SK-N-SH (cell line): ENCODE measurements at regions not wholly inside any gene's neighbourhood (a gene's known extent, or its start where the extent isn't known, plus 50 kb on each side); places are given as distances from the start of the nearest gene placed in this dataset.

Experiments
- CTCF ChIA-PET: fragments of 300-600, 350-600 bp; formaldehyde crosslinking; extraction: SDS; loops from one replicate; lab custom pipeline; 2021; lab: Yijun Ruan, JAX
- POLR2A ChIA-PET: fragments of 350-600 bp; sonication (Branson Sonifier 250); formaldehyde crosslinking; extraction: SDS; loops from one replicate; lab custom pipeline; 2020; ENCODE audit warnings: antibody characterized with exemption, inconsistent platforms; lab: Yijun Ruan, JAX
- DNase-seq: peaks from one replicate; pipeline ENCODE4 v3.0.0; 2012
- H2AFZ ChIP-seq: fragments of 200-600 bp; sonication (generic); 2 replicates; pipeline ENCODE4 v1.8.1; 2016; ENCODE audit warnings: antibody characterized with exemption, mild to moderate bottlenecking, low read depth
- H3F3A ChIP-seq: fragments of 200-600 bp; sonication (generic); replicated peaks from 2 replicates; pipeline ENCODE3; 2016; ENCODE audit warnings: antibody characterized with exemption, mild to moderate bottlenecking; ENCODE audit not compliant: insufficient read depth
- H3K27ac ChIP-seq, 2 experiments: fragments of 200-500 bp in 1 of 2; fragments of 200-600 bp in 1 of 2; sonication (Bioruptor generic) in 1 of 2; sonication (generic), shearing (Covaris generic) in 1 of 2; 2 replicates each; pipeline versions ENCODE4 v1.5.1 to v1.6.1; 2014 to 2016; ENCODE audit warnings: low read depth in 2 of 2, inconsistent platforms in 1 of 2, low read length in 1 of 2, mild to moderate bottlenecking in 1 of 2, mixed read lengths in 1 of 2
- H3K27me3 ChIP-seq: fragments of 200-600 bp; sonication (generic), shearing (Covaris generic); 2 replicates; pipeline ENCODE4 v1.6.1; 2016; ENCODE audit warnings: mixed run types; ENCODE audit not compliant: insufficient read depth
- H3K36me3 ChIP-seq, 2 experiments: fragments of 200-500 bp in 1 of 2; fragments of 200-600 bp in 1 of 2; sonication (Bioruptor generic) in 1 of 2; sonication (generic) in 1 of 2; replicated peaks in 1 of 2; 2 replicates each; pipeline versions ENCODE3 to v1.5.1; 2014 to 2016; ENCODE audit warnings: low read length in 1 of 2, mild to moderate bottlenecking in 1 of 2; ENCODE audit not compliant: insufficient read depth in 2 of 2, control insufficient read depth in 1 of 2
- H3K4me1 ChIP-seq, 2 experiments: fragments of 200-500 bp in 1 of 2; fragments of 200-600 bp in 1 of 2; sonication (Bioruptor generic) in 1 of 2; sonication (generic), shearing (Covaris generic) in 1 of 2; 2 replicates each; pipeline versions ENCODE4 v1.5.1 to v1.6.1; 2014 to 2016; ENCODE audit warnings: low read depth in 1 of 2, low read length in 1 of 2, mixed run types in 1 of 2; ENCODE audit not compliant: insufficient read depth in 2 of 2, control insufficient read depth in 1 of 2
- H3K4me2 ChIP-seq: fragments of 200-600 bp; sonication (generic), shearing (Covaris generic); 2 replicates; pipeline ENCODE4 v1.6.1; 2017; ENCODE audit warnings: mixed run types
- H3K4me3 ChIP-seq, 2 experiments: fragments of 200-500 bp in 1 of 2; fragments of 200-600 bp in 1 of 2; sonication (Bioruptor generic) in 1 of 2; sonication (generic), shearing (Covaris generic) in 1 of 2; 2 replicates each; pipeline versions ENCODE4 v1.5.1 to v1.8.1; 2014 to 2016; ENCODE audit warnings: low read depth in 2 of 2, inconsistent platforms in 1 of 2, low read length in 1 of 2, mild to moderate bottlenecking in 1 of 2, mixed read lengths in 1 of 2, moderate library complexity in 1 of 2
- H3K79me2 ChIP-seq: fragments of 200-600 bp; sonication (generic); 2 replicates; pipeline ENCODE4 v1.8.1; 2017; ENCODE audit warnings: mild to moderate bottlenecking; ENCODE audit not compliant: insufficient read depth
- H3K9ac ChIP-seq: fragments of 200-600 bp; sonication (generic); 2 replicates; pipeline ENCODE4 v1.6.1; 2017; ENCODE audit warnings: mixed run types
- H3K9me2 ChIP-seq: fragments of 200-600 bp; sonication (generic); 2 replicates; pipeline ENCODE4 v1.6.1; 2017; ENCODE audit warnings: mixed run types
- H3K9me3 ChIP-seq: fragments of 200-600 bp; sonication (generic); 2 replicates; pipeline ENCODE4 v1.6.1; 2017; ENCODE audit warnings: mixed run types, mild to moderate bottlenecking, moderate library complexity
- H4K20me1 ChIP-seq: fragments of 200-600 bp; sonication (generic); 2 replicates; pipeline ENCODE4 v1.6.1; 2017; ENCODE audit warnings: mild to moderate bottlenecking, mixed run types; ENCODE audit not compliant: insufficient read depth
- EP300 ChIP-seq, 2 experiments: IDR thresholded peaks; 2 replicates each; pipeline versions ENCODE4 v1.4.0 to v1.6.1; 2012; ENCODE audit warnings: borderline replicate concordance in 1 of 2, low read depth in 1 of 2, low read length in 1 of 2
- MXI1 ChIP-seq: IDR thresholded peaks from 2 replicates; pipeline ENCODE4 v1.6.1; 2012; ENCODE audit warnings: mild to moderate bottlenecking, low read depth, low read length, improper control_type of control experiment
- POLR2AphosphoS5 ChIP-seq: IDR thresholded peaks from 2 replicates; pipeline ENCODE4 v1.6.1; 2012; ENCODE audit warnings: low read depth, low read length
- RAD21 ChIP-seq: IDR thresholded peaks from 2 replicates; pipeline ENCODE4 v1.6.1; 2012; ENCODE audit warnings: mild to moderate bottlenecking, low read length
- SIN3A ChIP-seq: IDR thresholded peaks from 2 replicates; pipeline ENCODE4 v1.6.1; 2012; ENCODE audit warnings: low read depth, mild to moderate bottlenecking, low read length, moderate library complexity, borderline replicate concordance
- SMC3 ChIP-seq: IDR thresholded peaks from 2 replicates; pipeline ENCODE4 v1.6.1; 2012; ENCODE audit warnings: low read depth, low read length, improper control_type of control experiment
- YY1 ChIP-seq: IDR thresholded peaks from 2 replicates; pipeline ENCODE4 v1.4.0; 2012; ENCODE audit warnings: low read depth, mild to moderate bottlenecking
- WGBS: methylation state at CpG from one replicate; pipeline ENCODE4 v1.1.6; 2017; ENCODE audit warnings: low lambda C conversion rate; 5-methylcytosine and 5-hydroxymethylcytosine counted together
- TF ChIP-seq, protein P1 (sequence below): IDR thresholded peaks from 2 replicates; pipeline ENCODE4 v1.4.0; 2012; ENCODE audit warnings: low read depth
- TF ChIP-seq, protein P2 (sequence below): IDR thresholded peaks from 2 replicates; pipeline ENCODE4 v1.6.1; 2012; ENCODE audit warnings: mild to moderate bottlenecking, low read depth, low read length, moderate library complexity

DNA sequence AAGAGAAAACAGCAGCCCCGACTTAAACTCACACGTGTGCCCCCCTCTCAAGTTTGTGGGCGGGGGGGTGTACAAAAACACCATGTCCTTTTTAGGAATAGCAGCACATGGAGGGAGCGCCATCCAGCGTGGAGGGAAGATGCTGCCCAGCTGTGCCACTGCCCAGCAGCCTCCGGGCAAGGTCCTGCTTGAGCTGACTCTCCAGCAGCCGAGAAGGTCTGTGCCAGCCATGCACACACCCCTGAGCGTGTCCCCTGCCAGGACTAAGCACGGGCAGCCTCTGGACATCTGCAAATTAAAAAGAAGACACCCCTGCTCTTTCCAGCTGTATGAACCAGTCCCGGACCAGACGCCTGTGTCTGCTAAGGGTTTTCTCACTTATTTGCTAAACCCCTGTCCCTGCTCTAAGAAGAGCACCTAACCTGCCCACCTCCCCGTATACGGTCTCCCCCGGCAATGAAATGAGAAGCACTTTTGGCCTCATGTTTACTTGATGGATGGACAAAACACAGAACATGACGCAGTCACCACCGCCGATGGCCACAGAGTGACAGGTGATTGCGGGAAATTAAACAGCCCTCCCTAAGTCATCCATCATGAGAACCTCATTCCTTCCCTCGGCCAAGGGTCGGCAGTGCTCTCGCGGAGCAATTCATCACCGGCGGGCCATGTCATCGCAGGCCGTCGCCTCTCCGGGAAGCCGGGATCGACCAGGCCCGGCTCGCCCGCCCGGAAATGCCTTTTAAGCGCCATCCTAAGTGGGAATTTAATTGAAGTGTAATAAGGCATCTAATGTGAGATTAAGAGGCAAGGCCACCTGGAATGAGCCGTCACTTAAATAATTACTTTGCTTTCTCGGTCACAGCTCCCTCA lies 96.9 kb downstream of the OLFM1 start:
- POLR2A ChIA-PET, result interaction anchor here (0.7 to 1.4 kb wide), 2 partner anchors 27 to 750 kb away, joined by 3 read pairs; no protein-coding TSS in a partner anchor
- peaks cover 0 to 34% of the 10 kb centered on the region in 2 experiments; a peak in 1 of 4 replicates for H3K4me1 ChIP-seq
- CTCF ChIA-PET, result interaction anchor here (0.7 to 4.1 kb wide), 26 partner anchors 11 to 495 kb away, joined by 3 to 49 read pairs (median 4); partner anchors contain the start of gene OLFM1
- 72% methylated on average over 33 of the region's 37 CpGs for whole genome bisulfite sequencing
- peak overlapping the region in 1 of 2 experiments; percentile 34; a peak in 1 of 4 replicates for H3K27ac ChIP-seq
- H3F3A ChIP-seq, result no peaks in the 10 kb centered on the region
- H2AFZ ChIP-seq, result no peak overlapping the region
- no peaks in the 10 kb centered on the region for H3K27me3 ChIP-seq
- no peaks in the 10 kb centered on the region for H3K36me3 ChIP-seq
- TF ChIP-seq, protein P1, sequence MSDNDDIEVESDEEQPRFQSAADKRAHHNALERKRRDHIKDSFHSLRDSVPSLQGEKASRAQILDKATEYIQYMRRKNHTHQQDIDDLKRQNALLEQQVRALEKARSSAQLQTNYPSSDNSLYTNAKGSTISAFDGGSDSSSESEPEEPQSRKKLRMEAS, result no peak
- TF ChIP-seq EP300 (IDR thresholded peaks at IDR 0.05; ENCODE audit: borderline replicate concordance in 1 of 2, low read depth in 1 of 2, low read length in 1 of 2) (peak in 1 of 2 experiments; percentile 32; a peak in 1 of 4 replicates), MXI1 (peak; percentile 48; the same call in 1 of the 2 replicates), SMC3 (peak; percentile 30; the same call in 1 of the 2 replicates), RAD21 (peak; percentile 52), SIN3A (no peak), POLR2AphosphoS5 (no peak)
- TF ChIP-seq, protein P2, sequence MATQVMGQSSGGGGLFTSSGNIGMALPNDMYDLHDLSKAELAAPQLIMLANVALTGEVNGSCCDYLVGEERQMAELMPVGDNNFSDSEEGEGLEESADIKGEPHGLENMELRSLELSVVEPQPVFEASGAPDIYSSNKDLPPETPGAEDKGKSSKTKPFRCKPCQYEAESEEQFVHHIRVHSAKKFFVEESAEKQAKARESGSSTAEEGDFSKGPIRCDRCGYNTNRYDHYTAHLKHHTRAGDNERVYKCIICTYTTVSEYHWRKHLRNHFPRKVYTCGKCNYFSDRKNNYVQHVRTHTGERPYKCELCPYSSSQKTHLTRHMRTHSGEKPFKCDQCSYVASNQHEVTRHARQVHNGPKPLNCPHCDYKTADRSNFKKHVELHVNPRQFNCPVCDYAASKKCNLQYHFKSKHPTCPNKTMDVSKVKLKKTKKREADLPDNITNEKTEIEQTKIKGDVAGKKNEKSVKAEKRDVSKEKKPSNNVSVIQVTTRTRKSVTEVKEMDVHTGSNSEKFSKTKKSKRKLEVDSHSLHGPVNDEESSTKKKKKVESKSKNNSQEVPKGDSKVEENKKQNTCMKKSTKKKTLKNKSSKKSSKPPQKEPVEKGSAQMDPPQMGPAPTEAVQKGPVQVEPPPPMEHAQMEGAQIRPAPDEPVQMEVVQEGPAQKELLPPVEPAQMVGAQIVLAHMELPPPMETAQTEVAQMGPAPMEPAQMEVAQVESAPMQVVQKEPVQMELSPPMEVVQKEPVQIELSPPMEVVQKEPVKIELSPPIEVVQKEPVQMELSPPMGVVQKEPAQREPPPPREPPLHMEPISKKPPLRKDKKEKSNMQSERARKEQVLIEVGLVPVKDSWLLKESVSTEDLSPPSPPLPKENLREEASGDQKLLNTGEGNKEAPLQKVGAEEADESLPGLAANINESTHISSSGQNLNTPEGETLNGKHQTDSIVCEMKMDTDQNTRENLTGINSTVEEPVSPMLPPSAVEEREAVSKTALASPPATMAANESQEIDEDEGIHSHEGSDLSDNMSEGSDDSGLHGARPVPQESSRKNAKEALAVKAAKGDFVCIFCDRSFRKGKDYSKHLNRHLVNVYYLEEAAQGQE, result no peak
- no peak overlapping the region for H3K4me2 ChIP-seq
- H3K9me3 ChIP-seq, result no peaks in the 10 kb centered on the region
- H4K20me1 ChIP-seq, result no peaks in the 10 kb centered on the region
- peak; percentile 83 for DNase-seq
- H3K4me3 ChIP-seq, result no peak overlapping the region
- H3K9me2 ChIP-seq, result no peaks in the 10 kb centered on the region
- no peaks in the 10 kb centered on the region for H3K79me2 ChIP-seq
- no peak overlapping the region for H3K9ac ChIP-seq

DNA sequence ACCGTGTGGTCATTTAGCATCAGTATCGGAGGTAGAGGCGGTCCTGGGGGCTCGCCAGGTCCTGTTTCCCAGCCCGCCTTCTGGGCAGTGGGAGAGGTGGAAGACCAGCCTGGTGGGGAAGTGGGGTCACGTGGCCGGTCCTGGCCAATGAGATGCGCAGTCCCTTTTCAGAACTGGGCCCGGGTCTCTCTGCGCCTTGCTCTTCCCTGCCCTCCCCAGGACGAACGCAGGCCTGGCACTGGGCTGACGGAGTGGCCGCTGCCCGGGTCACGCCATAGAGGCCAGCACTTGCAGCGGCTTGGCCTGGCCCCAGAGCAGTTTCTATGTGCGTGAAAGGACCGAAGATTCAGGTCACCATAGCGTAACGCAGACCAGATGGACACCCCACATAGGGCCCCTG lies 97.6 kb downstream of the OLFM1 start:
- POLR2A ChIA-PET, result no interaction called here
- no peak for TF ChIP-seq YY1
- TF ChIP-seq, all 33 proteins: peak for 0
- H3K9ac ChIP-seq, result no peak overlapping the region
- 77% methylated on average over 15 of the region's 21 CpGs for WGBS
- H3K79me2 ChIP-seq, result no peaks in the 10 kb centered on the region
- H2AFZ ChIP-seq, result no peak overlapping the region
- CTCF ChIA-PET, result interaction anchor here (1.1 to 4.1 kb wide), 3 partner anchors 34 to 98 kb away, joined by 3 to 49 read pairs (median 4); partner anchors contain the start of gene OLFM1
- no peaks in the 10 kb centered on the region for H3K9me3 ChIP-seq
- no peak overlapping the region for H3K4me3 ChIP-seq
- no peaks in the 10 kb centered on the region for H3K36me3 ChIP-seq
- no peaks in the 10 kb centered on the region for H3K9me2 ChIP-seq
- H3K27me3 ChIP-seq, result no peaks in the 10 kb centered on the region
- peak; percentile 50 for DNase-seq
- H3K27ac ChIP-seq, result no peak overlapping the region
- no peaks in the 10 kb centered on the region for H4K20me1 ChIP-seq
- H3F3A ChIP-seq, result no peaks in the 10 kb centered on the region
- no peak overlapping the region for H3K4me2 ChIP-seq
- peaks cover 0 to 33% of the 10 kb centered on the region in 2 experiments; a peak in 1 of 4 replicates for H3K4me1 ChIP-seq
